K562 (cell line): ENCODE measurements at regions not wholly inside any gene's neighbourhood (a gene's known extent, or its start where the extent isn't known, plus 50 kb on each side); places are given as distances from the start of the nearest gene placed in this dataset.

Experiments
- ATAC-seq: fragments of 200-7000 bp; cut with Tn5 transposase; 3 replicates; pipeline ENCODE4 v1.9.1; 2020; ENCODE audit warnings: moderate library complexity
- BruUV-seq: library from RNA; stranded (reverse); fragments of 400-500 nt; replicated peaks from 2 replicates; lab custom pipeline; 2021; lab: Mats Ljungman, UMichigan
- CTCF ChIA-PET: fragments of 300-600 bp; formaldehyde crosslinking; extraction: SDS; loops from one replicate; lab custom pipeline; 2021; ENCODE audit warnings: low intra/inter-chr PET ratio; lab: Yijun Ruan, JAX
- POLR2A ChIA-PET: fragments of 300-600, 350-650 bp; sonication (Branson Sonifier 250); formaldehyde crosslinking; extraction: SDS; loops from one replicate; lab custom pipeline; 2021; ENCODE audit warnings: antibody characterized with exemption, inconsistent platforms; lab: Yijun Ruan, JAX
- DNase-seq, 4 experiments: peaks; one replicate each; pipeline versions ENCODE4 v3.0.0 to v3.0.0-alpha.2; 2011 to 2018; ENCODE audit warnings: low spot score in 3 of 4, mixed read lengths in 3 of 4; ENCODE audit errors: extremely low read depth in 1 of 4
- FAIRE-seq: peaks from 2 replicates; lab custom pipeline; 2011; peaks lifted over from hg19 to GRCh38; lab: Jason Lieb, UNC
- H2AFZ ChIP-seq: 2 replicates; pipeline ENCODE4 v1.6.0; 2011; ENCODE audit warnings: low read depth, low read length, control low read depth, inconsistent platforms
- H3K27ac ChIP-seq: fragments of 200-600 bp; 3 replicates; pipeline ENCODE4 v1.8.0; 2011; ENCODE audit warnings: low read depth, mild to moderate bottlenecking, control low read depth, inconsistent platforms, low read length, moderate library complexity, mixed read lengths; ENCODE audit errors: extremely low read depth
- H3K27me3 ChIP-seq, 2 experiments: fragments of 300-600 bp in 1 of 2; 2 replicates in 1 of 2; 3 replicates in 1 of 2; pipeline versions ENCODE4 v1.6.0 to v1.8.0; 2011; ENCODE audit warnings: inconsistent platforms in 2 of 2, low read length in 2 of 2, mild to moderate bottlenecking in 1 of 2, mixed read lengths in 1 of 2, moderate library complexity in 1 of 2; ENCODE audit not compliant: control insufficient read depth in 2 of 2, insufficient read depth in 2 of 2
- H3K36me3 ChIP-seq: fragments of 300-600 bp; 3 replicates; pipeline ENCODE4 v1.8.0; 2011; ENCODE audit warnings: mild to moderate bottlenecking, low read length, inconsistent platforms; ENCODE audit not compliant: control insufficient read depth, insufficient read depth
- H3K4me1 ChIP-seq, 2 experiments: fragments of 200-600 bp in 1 of 2; replicated peaks in 1 of 2; 2 replicates in 1 of 2; 3 replicates in 1 of 2; pipeline versions ENCODE4 v1.5.1 to v1.8.0; 2011; ENCODE audit warnings: inconsistent platforms in 2 of 2, low read length in 2 of 2, mild to moderate bottlenecking in 1 of 2, mixed read lengths in 1 of 2, moderate library complexity in 1 of 2; ENCODE audit not compliant: control insufficient read depth in 2 of 2, insufficient read depth in 2 of 2
- H3K4me2 ChIP-seq: 2 replicates; pipeline ENCODE4 v1.6.1; 2011; ENCODE audit warnings: low read length, control low read depth, inconsistent platforms, mixed read lengths; ENCODE audit not compliant: insufficient read depth
- H3K4me3 ChIP-seq: fragments of 200-600 bp; sonication (generic), shearing (Covaris generic); 2 replicates; pipeline ENCODE4 v1.5.1; 2016; ENCODE audit warnings: control low read depth, inconsistent platforms
- H3K79me2 ChIP-seq: fragments of 200-600 bp; 3 replicates; pipeline ENCODE4 v1.8.0; 2011; ENCODE audit warnings: low read length, inconsistent platforms; ENCODE audit not compliant: control insufficient read depth, insufficient read depth
- H3K9ac ChIP-seq, 2 experiments: 2 replicates each; pipeline versions ENCODE4 v1.6.0 to v1.6.1; 2011; ENCODE audit warnings: low read depth in 2 of 2, low read length in 2 of 2, control low read depth in 1 of 2, inconsistent platforms in 1 of 2, mild to moderate bottlenecking in 1 of 2, mixed read lengths in 1 of 2; ENCODE audit not compliant: insufficient read depth in 1 of 2
- H3K9me1 ChIP-seq: one replicate; pipeline ENCODE4 v1.6.0; 2011; ENCODE audit warnings: inconsistent platforms, mild to moderate bottlenecking, low read length, moderate library complexity; ENCODE audit not compliant: control insufficient read depth, insufficient read depth
- H3K9me3 ChIP-seq: replicated peaks from 2 replicates; pipeline ENCODE4 v1.5.1; 2011; ENCODE audit warnings: low read depth, low read length, inconsistent platforms; ENCODE audit not compliant: control insufficient read depth, insufficient read depth
- H4K20me1 ChIP-seq: replicated peaks from 2 replicates; pipeline ENCODE4 v1.6.1; 2011; ENCODE audit warnings: low read length, inconsistent platforms, mixed read lengths; ENCODE audit not compliant: control insufficient read depth, insufficient read depth
- BCOR ChIP-seq: fragments of 450-650 bp; IDR thresholded peaks from 2 replicates; pipeline ENCODE4 v1.6.1; 2016
- CREB3 ChIP-seq: fragments of 450-650 bp; conservative IDR thresholded peaks from 2 replicates; pipeline ENCODE4 v1.6.1; 2016; ENCODE audit warnings: missing genetic modification characterization, low read depth, mild to moderate bottlenecking, missing compliant biosample characterization, moderate library complexity
- GTF3C2 ChIP-seq: IDR thresholded peaks from 3 replicates; pipeline ENCODE4 v1.6.1; 2011; ENCODE audit warnings: borderline replicate concordance, mild to moderate bottlenecking, moderate library complexity; ENCODE audit not compliant: insufficient read length; ENCODE audit errors: extremely low read depth
- HMGN3 ChIP-seq: IDR thresholded peaks from 2 replicates; pipeline ENCODE4 v1.6.1; 2011; ENCODE audit warnings: borderline replicate concordance, low read depth, mild to moderate bottlenecking, mixed read lengths, low read length; ENCODE audit not compliant: insufficient read length; ENCODE audit errors: extremely low read depth
- NFYB ChIP-seq: IDR thresholded peaks from 2 replicates; pipeline ENCODE4 v1.6.1; 2011; ENCODE audit warnings: mild to moderate bottlenecking, moderate library complexity; ENCODE audit not compliant: insufficient read length; ENCODE audit errors: extremely low read depth
- PHF20 ChIP-seq: fragments of 450-650 bp; IDR thresholded peaks from 2 replicates; pipeline ENCODE4 v1.6.1; 2018; ENCODE audit not compliant: partially characterized antibody
- POLR2A ChIP-seq: fragments of 450-650 bp; conservative IDR thresholded peaks from 2 replicates; pipeline ENCODE4 v1.6.1; 2016
- TCF3 ChIP-seq: sonication (generic); formaldehyde crosslinking; IDR thresholded peaks from 2 replicates; pipeline ENCODE4 v1.4.0; 2020; ENCODE audit warnings: mild to moderate bottlenecking, missing genetic modification reagents
- UBTF ChIP-seq, 2 experiments: IDR thresholded peaks; 2 replicates each; pipeline ENCODE4 v1.6.1; 2012; ENCODE audit warnings: improper control_type of control experiment in 2 of 2, low read depth in 2 of 2, low read length in 2 of 2, borderline replicate concordance in 1 of 2
- ZBTB7A ChIP-seq: IDR thresholded peaks from 2 replicates; pipeline ENCODE4 v1.6.1; 2011; ENCODE audit warnings: low read depth, mild to moderate bottlenecking, low read length, moderate library complexity, borderline replicate concordance; ENCODE audit not compliant: control insufficient read depth
- WGBS: fragments of 100-300 bp; shearing (Covaris generic); methylation state at CpG from one replicate; pipeline ENCODE4 v1.1.6; 2016; ENCODE audit warnings: low coverage, mixed read lengths; ENCODE audit not compliant: insufficient coverage; ENCODE audit errors: missing lambda C conversion rate; 5-methylcytosine and 5-hydroxymethylcytosine counted together
- in situ Hi-C: fragments of 300-500 bp; cut with MboI; formaldehyde crosslinking; loops from 4 replicates; pipeline ENCODE4 v1.15.0; 2018; ENCODE audit warnings: inconsistent platforms, mixed read lengths
- intact Hi-C: fragments of 100-400 bp; cut with micrococcal nuclease; formaldehyde crosslinking; loops from 2 replicates; pipeline ENCODE4 v1.14.2; 2022

- intact Hi-C loops (no loop called here), in situ Hi-C loops (no loop called here)
- H3K4me1 ChIP-seq = no peaks in the 10 kb centered on the region
- H4K20me1 ChIP-seq = no peaks in the 10 kb centered on the region
- no peak overlapping the region for H2AFZ ChIP-seq
- no peaks in the 10 kb centered on the region for H3K9me1 ChIP-seq
- ATAC-seq = no peak
- ChIA-PET CTCF (no interaction called here), POLR2A (no interaction called here)
- DNase-seq = no peak
- no peaks in the 10 kb centered on the region for H3K36me3 ChIP-seq
- H3K4me3 ChIP-seq = no peak overlapping the region
- no peaks in the 10 kb centered on the region for H3K27me3 ChIP-seq
- H3K79me2 ChIP-seq = no peaks in the 10 kb centered on the region
- no peak for FAIRE-seq
- H3K4me2 ChIP-seq = no peak overlapping the region
- no peak overlapping the region for H3K27ac ChIP-seq
- WGBS = 0% methylated on average over 2 of the region's 2 CpGs
- BruUV-seq = no TSS peak
- no peaks in the 10 kb centered on the region for H3K9me3 ChIP-seq
- no peak overlapping the region for H3K9ac ChIP-seq
- TF ChIP-seq GTF3C2 (no peak), POLR2A (no peak)
Measured at GRCh38 chrX:7228226-7228625, 80.3 kb upstream of the PUDP start.

GRCh38 chrX:7225338-7225737, 77.4 kb upstream of the PUDP start:
- POLR2A ChIA-PET = interaction anchor here (0.5 kb wide), 1 partner anchor 10 kb away, joined by 5 read pairs; no protein-coding TSS in a partner anchor
- no peaks in the 10 kb centered on the region for H3K9me1 ChIP-seq
- CTCF ChIA-PET = no interaction called here
- no peak for ATAC-seq
- DNase-seq = no peak
- no peaks in the 10 kb centered on the region for H3K36me3 ChIP-seq
- H3K27me3 ChIP-seq = no peaks in the 10 kb centered on the region
- H3K9ac ChIP-seq = no peak overlapping the region
- no peak overlapping the region for H3K4me3 ChIP-seq
- H3K79me2 ChIP-seq = no peaks in the 10 kb centered on the region
- no peaks in the 10 kb centered on the region for H3K4me1 ChIP-seq
- H3K4me2 ChIP-seq = no peak overlapping the region
- FAIRE-seq = no peak
- H3K9me3 ChIP-seq = no peaks in the 10 kb centered on the region
- intact Hi-C loops = no loop called here
- WGBS = 7% methylated on average over 2 of the region's 2 CpGs
- in situ Hi-C loops = no loop called here
- H2AFZ ChIP-seq = no peak overlapping the region
- no peak overlapping the region for H3K27ac ChIP-seq
- no TSS peak for BruUV-seq
- no peaks in the 10 kb centered on the region for H4K20me1 ChIP-seq
- TF ChIP-seq UBTF (IDR thresholded peaks at IDR 0.05; ENCODE audit: borderline replicate concordance in 1 of 2, low read depth in 2 of 2, low read length in 2 of 2) (no peak), NFYB (no peak), PHF20 (no peak), HMGN3 (no peak), TCF3 (CRISPR knock-in tag) (no peak), CREB3 (tag) (no peak), ZBTB7A (no peak), BCOR (no peak)
